ENCODE measurements at regions not wholly inside any gene's neighbourhood (a gene's known extent, or its start where the extent isn't known, plus 50 kb on each side); places are given as distances from the start of the nearest gene placed in this dataset.

GRCh38 chr6:170085475-170086401 lies 205.1 kb downstream of the DLL1 start:
- no peaks in the 10 kb centered on the region for H3K27me3 ChIP-seq (ENCODE audit: control insufficient read depth, insufficient read depth, low read length)
- no peak for DNase-seq (ENCODE audit: low read depth, low spot score)
- ChIA-PET CTCF (no interaction called here), POLR2A (interaction anchor here (0.7 kb wide), 1 partner anchor 37 kb away, joined by 3 read pairs; no protein-coding TSS in a partner anchor)
- no peak overlapping the region for H3K27ac ChIP-seq (ENCODE audit: low read depth, low read length)
- H3K4me3 ChIP-seq (ENCODE audit: low read depth, low read length) = no peak overlapping the region
- TF ChIP-seq CTCF (IDR thresholded peaks at IDR 0.05; ENCODE audit: low read depth, low read length) = no peak
- H3K9me3 ChIP-seq (ENCODE audit: control insufficient read depth, insufficient read depth, low read length) = peaks cover 88% of the 10 kb centered on the region

- no peaks in the 10 kb centered on the region for H3K27me3 ChIP-seq (ENCODE audit: control insufficient read depth, insufficient read depth, low read length)
- H3K27ac ChIP-seq (ENCODE audit: low read depth, low read length) = no peak overlapping the region
- peaks cover 91% of the 10 kb centered on the region for H3K9me3 ChIP-seq (ENCODE audit: control insufficient read depth, insufficient read depth, low read length)
- H3K4me3 ChIP-seq (ENCODE audit: low read depth, low read length) = no peak overlapping the region
- POLR2A ChIA-PET = no interaction called here
- CTCF ChIA-PET = no interaction called here
- TF ChIP-seq CTCF (IDR thresholded peaks at IDR 0.05; ENCODE audit: low read depth, low read length) = no peak
- no peak for DNase-seq (ENCODE audit: low read depth, low spot score)
These were observed 206.6 kb downstream of the DLL1 start for GRCh38 chr6:170084166-170084730.

GRCh38 chr6:170083236-170084051 lies 207.4 kb downstream of the DLL1 start:
- H3K27ac ChIP-seq (ENCODE audit: low read depth, low read length) = no peak overlapping the region
- ChIA-PET POLR2A (no interaction called here), CTCF (no interaction called here)

GRCh38 chr6:170082531-170083187 lies 208.2 kb downstream of the DLL1 start:
- POLR2A ChIA-PET = no interaction called here
- no peak for TF ChIP-seq CTCF (IDR thresholded peaks at IDR 0.05; ENCODE audit: low read depth, low read length)
- Histone ChIP-seq H3K27me3 (ENCODE audit: control insufficient read depth, insufficient read depth, low read length) (no peaks in the 10 kb centered on the region), H3K9me3 (ENCODE audit: control insufficient read depth, insufficient read depth, low read length) (peaks cover 82% of the 10 kb centered on the region), H3K27ac (ENCODE audit: low read depth, low read length) (no peak overlapping the region), H3K4me3 (ENCODE audit: low read depth, low read length) (no peak overlapping the region)
- CTCF ChIA-PET = no interaction called here
- no peak for DNase-seq (ENCODE audit: low read depth, low spot score)

More at GRCh38 chr6:170083236-170084051, 207.4 kb downstream of the DLL1 start:
- TF ChIP-seq CTCF (IDR thresholded peaks at IDR 0.05; ENCODE audit: low read depth, low read length) = no peak
- no peaks in the 10 kb centered on the region for H3K27me3 ChIP-seq (ENCODE audit: control insufficient read depth, insufficient read depth, low read length)
- H3K4me3 ChIP-seq (ENCODE audit: low read depth, low read length) = no peak overlapping the region
- DNase-seq (ENCODE audit: low read depth, low spot score) = no peak
- H3K9me3 ChIP-seq (ENCODE audit: control insufficient read depth, insufficient read depth, low read length) = peaks cover 86% of the 10 kb centered on the region
